K562 (cell line): ENCODE measurements at regions not wholly inside any gene's neighbourhood (a gene's known extent, or its start where the extent isn't known, plus 50 kb on each side); places are given as distances from the start of the nearest gene placed in this dataset.

Source experiments
- EZH2 ChIP-seq: IDR thresholded peaks from 2 replicates; pipeline ENCODE4 v1.6.1; 2012; ENCODE audit warnings: low read depth, mild to moderate bottlenecking, inconsistent platforms, low read length, borderline replicate concordance
- KDM1A ChIP-seq, 2 experiments: fragments of 450-650 bp; IDR thresholded peaks; 2 replicates each; pipeline ENCODE4 v1.6.1; 2016; ENCODE audit warnings: mild to moderate bottlenecking in 2 of 2
- POLR2AphosphoS5 ChIP-seq: IDR thresholded peaks from 2 replicates; pipeline ENCODE4 v1.6.1; 2011; ENCODE audit warnings: mild to moderate bottlenecking, low read depth, low read length, moderate library complexity; ENCODE audit not compliant: control insufficient read depth, insufficient read depth
- PTTG1 ChIP-seq: fragments of 450-650 bp; IDR thresholded peaks from 2 replicates; pipeline ENCODE4 v1.6.1; 2016; ENCODE audit warnings: low read depth, mild to moderate bottlenecking, missing genetic modification characterization, missing compliant biosample characterization
- SRSF1 ChIP-seq: fragments of 200-400 bp; formaldehyde crosslinking; IDR thresholded peaks from 2 replicates; pipeline ENCODE4 v1.6.1; 2017; ENCODE audit warnings: mild to moderate bottlenecking, low read depth, low read length, moderate library complexity
- SRSF9 ChIP-seq: fragments of 200-400 bp; formaldehyde crosslinking; IDR thresholded peaks from 2 replicates; pipeline ENCODE4 v1.6.1; 2017; ENCODE audit warnings: low read depth, low read length, borderline replicate concordance
- TEAD4 ChIP-seq, 2 experiments: sonication (generic) in 1 of 2; formaldehyde crosslinking in 1 of 2; IDR thresholded peaks; 2 replicates each; pipeline versions ENCODE4 v1.6.1 to v1.8.0; 2012 to 2022; ENCODE audit warnings: borderline replicate concordance in 1 of 2, inconsistent platforms in 1 of 2, low read length in 1 of 2, mild to moderate bottlenecking in 1 of 2, missing genetic modification reagents in 1 of 2
- ZBTB2 ChIP-seq: fragments of 450-650 bp; IDR thresholded peaks from 2 replicates; pipeline ENCODE4 v1.6.1; 2016; ENCODE audit warnings: antibody characterized with exemption
- ZC3H8 ChIP-seq: fragments of 450-650 bp; IDR thresholded peaks from 2 replicates; pipeline ENCODE4 v1.6.1; 2017
- ZNF551 ChIP-seq: fragments of 250-450 bp; sonication (Bioruptor Pico); IDR thresholded peaks from 2 replicates; pipeline ENCODE4 v1.5.0; 2021; ENCODE audit warnings: mild to moderate bottlenecking, moderate library complexity

- no peak for TF ChIP-seq POLR2AphosphoS5
- TF ChIP-seq ZNF551 (CRISPR knock-in tag) = no peak
- no peak for TF ChIP-seq ZC3H8
- TF ChIP-seq KDM1A (IDR thresholded peaks at IDR 0.05) = no peak
- no peak for TF ChIP-seq TEAD4 (IDR thresholded peaks at IDR 0.05; ENCODE audit: low read length)
- no peak for TF ChIP-seq TEAD4 (CRISPR knock-in tag; IDR thresholded peaks at IDR 0.05; ENCODE audit: borderline replicate concordance)
- no peak for TF ChIP-seq SRSF1
- no peak for TF ChIP-seq ZBTB2
- no peak for TF ChIP-seq EZH2
- TF ChIP-seq PTTG1 (tag) = no peak
- TF ChIP-seq SRSF9 = no peak
Measured at GRCh38 chr2:177053716-177054115, 158.9 kb upstream of the HNRNPA3 start.
